ENCODE measurements at regions not wholly inside any gene's neighbourhood (a gene's known extent, or its start where the extent isn't known, plus 50 kb on each side); places are given as distances from the start of the nearest gene placed in this dataset.
"Not testable (repeated sequence)": the region's sequence is repeated elsewhere in the genome, so short reads cannot be mapped to it uniquely, and the experiment has no call there.

DNA sequence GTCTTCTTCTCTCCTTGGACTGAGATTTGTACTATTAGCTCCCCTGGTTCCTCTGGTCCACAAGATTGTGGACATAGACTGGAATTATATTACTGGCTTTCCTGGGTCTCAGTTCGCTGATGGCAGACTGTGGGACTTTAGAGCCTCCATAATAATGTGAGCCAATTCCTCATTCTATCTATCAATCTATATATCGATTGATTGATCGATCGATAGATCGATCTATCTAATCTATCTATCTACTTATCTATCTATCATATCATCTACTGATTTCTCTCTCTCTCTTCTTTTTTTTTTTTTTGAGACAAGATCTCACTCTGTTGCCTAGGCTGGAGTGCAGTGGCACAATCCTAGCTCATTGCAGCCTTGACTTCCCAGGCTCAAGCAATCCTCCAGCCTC lies 51.5 kb upstream of the DDR1 start:
- DNase-seq (ENCODE audit: low spot score): no peak

- DNase-seq (ENCODE audit: low spot score): no peak
Observed at GRCh38 chr6:30830438-30830837, 53.9 kb upstream of the DDR1 start.

DNA sequence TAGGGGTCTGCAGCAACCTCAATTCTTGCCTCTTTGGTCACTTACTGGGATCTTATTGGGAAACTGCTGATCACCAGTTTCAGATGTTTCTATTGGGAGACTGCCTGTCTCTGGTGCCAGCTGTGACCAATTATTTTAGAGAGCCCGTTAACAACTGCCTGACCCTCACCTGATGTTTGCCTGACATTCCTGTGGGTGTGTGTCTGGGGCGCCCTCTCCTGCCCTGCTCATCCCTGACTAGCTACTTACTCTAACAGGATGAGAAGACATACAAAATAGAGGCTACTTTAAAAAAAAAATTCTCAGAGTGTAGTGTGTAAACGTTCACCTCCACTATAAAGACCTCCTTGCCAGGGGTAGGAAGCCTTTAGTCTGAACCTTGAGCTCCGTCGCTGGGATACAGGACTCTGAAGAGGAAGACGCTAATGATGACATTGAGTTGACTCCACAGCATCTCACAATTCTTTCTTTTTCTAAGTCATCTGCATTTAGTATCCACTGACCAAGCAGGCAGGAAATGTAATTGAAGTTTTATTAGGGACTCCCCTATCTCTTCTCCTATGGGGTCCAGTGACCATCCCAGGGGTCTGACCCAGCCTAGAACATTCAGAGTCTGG lies 54.6 kb upstream of the DDR1 start:
- no peak for DNase-seq (ENCODE audit: low spot score)

- no peak for DNase-seq (ENCODE audit: low spot score)
Observed at GRCh38 chr6:30829033-30829432, 55.3 kb upstream of the DDR1 start.

GRCh38 chr6:30828027-30828962 lies 56.0 kb upstream of the DDR1 start:
- peak; percentile 84 for DNase-seq (ENCODE audit: low spot score)

- peak; percentile 32 for DNase-seq (ENCODE audit: low spot score)
Observed at GRCh38 chr6:30826961-30827342, 57.4 kb upstream of the DDR1 start.

GRCh38 chr6:30824698-30825097 lies 59.6 kb upstream of the DDR1 start:
- no peak for DNase-seq (ENCODE audit: low spot score)

DNA sequence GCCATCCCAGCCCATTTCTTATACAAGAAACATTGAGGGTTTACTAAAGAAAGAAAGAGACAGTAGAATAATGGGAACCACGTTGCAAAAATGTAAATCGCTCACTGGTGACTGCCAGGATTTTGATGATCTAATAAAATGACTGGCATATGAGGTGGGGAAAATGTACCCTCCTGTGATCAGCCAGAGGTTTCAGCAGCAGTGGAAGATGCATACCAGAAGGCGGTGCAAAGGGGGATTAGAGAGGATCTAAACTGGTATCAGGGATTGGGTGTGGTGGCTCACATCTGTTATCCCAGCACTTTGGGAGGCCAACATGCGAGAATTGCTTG lies 60.8 kb upstream of the DDR1 start:
- DNase-seq (ENCODE audit: low spot score): no peak

DNA sequence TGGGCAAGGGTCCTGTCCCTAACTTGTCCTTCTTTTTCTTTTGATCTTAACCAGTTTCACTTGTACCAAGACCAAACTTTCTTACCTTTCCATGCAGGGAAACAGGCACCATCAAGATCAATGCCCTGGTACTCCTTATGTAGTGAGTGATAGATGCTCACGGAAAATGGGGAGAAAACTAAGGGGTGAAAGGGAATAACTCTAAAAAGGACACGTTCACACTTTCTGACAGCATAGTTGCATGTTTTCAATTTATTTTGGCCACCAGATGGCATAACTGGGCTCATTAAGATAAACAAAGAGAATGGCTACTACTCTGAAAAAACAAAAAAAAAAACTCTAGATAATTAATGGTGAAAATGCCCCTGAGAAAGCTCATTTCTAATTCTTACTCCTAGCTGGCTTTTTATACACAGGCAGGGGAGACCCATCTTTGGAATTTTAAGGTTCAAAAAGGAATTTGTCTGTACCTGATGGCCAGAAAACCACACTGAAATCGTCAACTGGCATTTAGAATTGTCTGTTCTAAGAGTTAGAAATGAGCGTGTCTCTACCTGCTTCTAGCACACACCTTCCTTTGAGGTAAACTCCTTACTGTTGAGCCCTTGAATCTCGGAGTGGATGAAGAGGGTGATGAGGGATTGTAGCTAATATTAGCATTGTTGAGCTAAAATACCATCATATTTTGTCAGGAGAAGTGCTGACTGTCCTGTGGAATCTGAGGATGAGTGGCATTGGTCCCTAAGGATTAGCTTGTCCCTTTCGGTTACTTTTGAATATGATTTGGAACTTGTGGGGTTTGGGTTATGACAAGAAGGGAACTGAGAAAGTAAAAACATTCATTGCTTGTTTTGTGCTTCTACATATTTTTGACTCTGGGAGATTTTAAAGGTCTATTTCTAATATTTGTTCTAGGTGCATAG lies 62.2 kb upstream of the DDR1 start:
- peak; percentile 64 for DNase-seq (ENCODE audit: low spot score)

- DNase-seq (ENCODE audit: low spot score): peak; percentile 44
Observed at GRCh38 chr6:30820193-30820592, 64.1 kb upstream of the DDR1 start.

DNA sequence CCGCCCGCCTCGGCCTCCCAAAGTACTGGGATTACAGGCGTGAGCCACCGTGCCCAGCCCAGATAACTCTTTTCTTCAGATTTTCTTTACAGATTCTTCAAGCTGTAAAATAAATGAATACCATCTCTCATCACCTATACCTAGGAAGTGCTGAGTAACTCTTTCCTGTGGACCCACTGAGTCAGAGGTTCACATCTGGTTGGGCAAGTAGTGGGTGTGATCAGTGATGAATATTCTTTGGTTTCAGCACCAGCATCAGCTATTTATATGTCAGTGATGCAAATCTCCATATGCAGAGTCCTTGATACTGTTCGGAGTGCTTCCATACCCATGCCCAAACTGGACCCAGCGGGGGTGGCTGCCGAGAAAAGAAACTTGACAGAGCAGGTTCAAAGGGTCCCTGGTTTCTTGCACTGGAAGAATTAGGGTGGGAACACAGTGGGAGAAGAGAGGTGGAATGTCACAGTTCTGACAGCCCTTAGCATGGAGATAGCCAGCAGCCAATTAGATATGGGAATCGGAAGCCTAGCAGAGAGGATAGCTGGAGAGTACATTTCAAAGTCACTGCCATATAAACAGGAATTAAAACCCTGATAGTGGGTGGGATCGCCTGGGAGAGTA lies 64.9 kb upstream of the DDR1 start:
- DNase-seq (ENCODE audit: low spot score): peak; percentile 29

DNA sequence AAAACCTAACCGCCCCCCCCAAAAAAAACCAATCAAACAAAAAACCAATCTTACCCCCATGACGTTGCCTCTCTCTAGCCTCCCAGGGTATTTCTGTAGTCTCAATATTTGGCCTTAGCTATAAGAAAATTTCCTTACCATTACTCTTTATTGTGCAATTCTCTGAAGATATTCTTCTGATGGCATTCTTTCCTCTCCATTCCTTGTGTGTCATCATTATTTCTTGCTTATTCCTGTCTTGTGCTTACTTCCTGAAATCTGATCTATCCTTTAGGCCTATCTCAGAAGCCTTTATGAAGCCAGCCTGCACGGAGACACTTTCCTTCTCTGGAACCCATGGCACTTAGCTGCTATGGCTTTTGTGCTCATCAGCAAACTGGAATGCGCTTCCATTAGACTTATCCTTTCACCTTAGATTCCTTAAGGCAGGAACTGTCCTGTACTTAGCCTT lies 65.9 kb upstream of the DDR1 start:
- peak; percentile 16 for DNase-seq (ENCODE audit: low spot score)

- no peak for DNase-seq (ENCODE audit: low spot score)
Observed at GRCh38 chr6:30816791-30817739, 67.3 kb upstream of the DDR1 start.

- DNase-seq (ENCODE audit: low spot score): not testable (repeated sequence)
Observed at GRCh38 chr6:30816296-30816695, 68.0 kb upstream of the DDR1 start.

GRCh38 chr6:30815041-30815742 lies 69.1 kb upstream of the DDR1 start:
- DNase-seq (ENCODE audit: low spot score): not testable (repeated sequence)

DNA sequence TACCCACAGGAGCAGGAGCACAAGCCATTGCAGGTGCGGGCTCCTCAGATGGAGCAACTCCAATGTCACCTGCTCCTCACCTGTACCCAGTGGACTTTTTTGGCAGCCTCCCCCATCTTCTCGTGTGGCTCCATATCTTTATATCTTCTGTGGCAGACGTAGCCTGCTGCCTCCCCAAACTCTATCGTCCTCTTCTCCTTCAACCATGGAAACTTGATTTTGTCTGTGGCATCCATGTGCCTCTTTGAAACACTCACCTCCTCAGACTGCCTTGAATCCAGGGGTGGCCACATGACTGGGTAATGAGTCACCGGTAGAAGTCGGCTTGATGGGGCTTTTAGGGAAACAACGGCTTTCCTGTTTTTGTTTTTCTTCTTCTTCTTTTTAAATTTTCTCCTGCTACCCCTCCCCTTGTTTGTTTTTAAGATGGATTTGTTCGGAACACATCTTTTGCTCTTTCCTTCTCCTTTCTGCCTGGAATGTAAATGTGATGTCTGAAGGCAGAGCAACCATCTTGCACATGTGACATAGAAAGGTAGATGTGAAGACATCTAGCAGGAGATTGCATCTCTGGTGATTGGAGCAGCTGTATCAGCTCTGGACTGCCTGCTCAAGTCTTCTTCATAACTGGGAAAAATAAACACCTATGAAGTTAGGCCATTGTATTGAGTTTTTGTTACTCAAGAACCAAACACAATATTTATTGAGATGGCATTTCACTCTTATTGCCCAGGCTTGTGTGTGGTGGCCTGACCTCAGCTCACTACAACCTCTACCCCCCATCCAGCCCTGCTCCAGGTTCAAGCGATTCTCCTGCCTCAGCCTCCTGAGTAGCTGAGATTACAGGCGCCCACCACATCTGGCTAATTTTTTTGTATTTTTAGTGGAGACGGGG lies 69.9 kb upstream of the DDR1 start:
- peak; percentile 26 for DNase-seq (ENCODE audit: low spot score)

GRCh38 chr6:30813631-30814145 lies 69.3 kb upstream of the IER3 start:
- no peak for DNase-seq (ENCODE audit: low spot score)

DNA sequence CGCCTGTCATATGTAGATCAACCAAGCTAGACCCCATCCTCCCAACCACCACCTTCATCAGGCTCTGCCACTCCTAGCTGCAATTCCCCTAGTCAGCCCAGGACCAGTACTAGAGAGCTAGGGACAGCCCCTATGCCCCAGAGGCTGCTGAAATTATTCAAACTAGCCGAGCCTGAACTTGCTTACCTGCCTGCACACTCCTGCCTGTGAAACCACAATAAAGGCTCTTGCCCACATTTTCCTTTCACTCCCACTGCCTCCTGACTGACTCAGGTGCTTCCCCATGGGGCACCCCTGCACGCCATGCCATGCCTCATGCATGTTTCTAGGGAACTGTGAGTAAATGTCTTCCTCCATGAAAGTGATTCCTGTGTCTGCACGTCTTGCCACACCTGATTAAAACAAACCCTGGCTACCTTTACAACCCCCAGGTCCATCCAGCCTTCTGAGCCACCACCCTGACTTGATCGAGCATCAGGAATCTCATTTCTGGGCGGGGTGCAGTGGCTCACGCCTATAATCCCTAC lies 66.5 kb upstream of the IER3 start:
- DNase-seq (ENCODE audit: low spot score): no peak

- DNase-seq (ENCODE audit: low spot score): not testable (repeated sequence)
Observed at GRCh38 chr6:30807566-30807965, 63.2 kb upstream of the IER3 start.
